Nephron (organoid): ENCODE measurements at regions not wholly inside any gene's neighbourhood (a gene's known extent, or its start where the extent isn't known, plus 50 kb on each side); places are given as distances from the start of the nearest gene placed in this dataset.

Experiments used
- H3K27ac Mint-ChIP-seq, 3 experiments: 2 replicates each; pipeline ENCODE4 v1.8.0; 2020; ENCODE audit warnings: mixed read lengths in 3 of 3, mild to moderate bottlenecking in 2 of 3, moderate library complexity in 1 of 3
- H3K27me3 Mint-ChIP-seq: 2 replicates; pipeline ENCODE4 v1.8.0; 2021; ENCODE audit warnings: low read depth, mild to moderate bottlenecking, moderate library complexity, mixed read lengths
- H3K36me3 Mint-ChIP-seq: 2 replicates; pipeline ENCODE4 v1.8.0; 2020; ENCODE audit warnings: low read depth, mixed read lengths
- H3K4me1 Mint-ChIP-seq: 2 replicates; pipeline ENCODE4 v1.8.0; 2020; ENCODE audit warnings: mixed read lengths
- H3K4me3 Mint-ChIP-seq, 3 experiments: 2 replicates each; pipeline ENCODE4 v1.8.0; 2020; ENCODE audit warnings: mild to moderate bottlenecking in 3 of 3, mixed read lengths in 3 of 3, moderate library complexity in 2 of 3
- H3K9me3 Mint-ChIP-seq: 2 replicates; pipeline ENCODE4 v1.8.0; 2020; ENCODE audit warnings: mixed read lengths
- TF ChIP-seq, protein P1 (sequence below), 3 experiments: fragments of 200-600 bp; sonication (generic); IDR thresholded peaks; one replicate each; pipeline ENCODE4 v1.5.0; 2021; ENCODE audit warnings: antibody characterized with exemption in 3 of 3; ENCODE audit not compliant: unreplicated experiment in 3 of 3

DNA sequence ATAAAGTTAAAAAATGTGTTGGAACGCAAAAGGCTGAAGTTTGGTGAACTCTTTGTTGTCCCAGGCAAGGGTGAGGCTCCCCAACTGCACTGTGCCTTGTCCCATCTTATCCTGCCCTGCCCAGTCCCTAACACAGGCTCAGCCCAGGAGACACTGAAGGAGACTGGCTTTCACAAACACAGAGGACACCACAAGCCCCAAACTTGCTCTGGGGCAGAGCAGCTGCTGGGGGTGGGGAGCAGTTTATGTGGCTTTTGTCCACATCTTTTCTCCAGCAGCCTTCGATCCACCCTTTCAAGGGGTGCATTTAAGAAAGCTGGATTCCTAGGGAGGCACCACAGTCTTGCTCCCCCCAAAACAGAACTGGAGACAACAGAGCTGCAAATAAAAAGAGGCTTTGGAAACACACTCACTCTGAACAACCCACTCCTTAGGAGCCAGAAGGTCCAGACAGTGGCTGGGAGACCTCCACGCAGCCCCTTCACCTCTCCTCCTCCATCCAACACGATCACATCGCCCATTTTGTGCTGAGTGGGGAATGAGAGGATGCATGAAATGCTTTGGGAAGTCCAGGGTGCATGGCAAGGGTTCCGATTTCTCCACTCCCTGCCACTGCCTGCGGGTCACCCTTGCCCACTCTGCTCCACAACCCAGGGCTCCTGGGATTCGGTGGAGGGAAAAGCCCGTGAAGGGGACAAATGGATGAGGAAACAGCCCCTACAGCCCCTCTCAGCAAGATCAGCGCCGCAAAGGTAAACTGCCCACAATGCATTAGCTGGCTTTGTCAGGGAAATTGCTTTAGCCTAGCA lies 260.5 kb upstream of the TLE3 start:
- no peaks in the 10 kb centered on the region for H3K9me3 Mint-ChIP-seq
- H3K36me3 Mint-ChIP-seq, result no peaks in the 10 kb centered on the region
- H3K27me3 Mint-ChIP-seq, result peaks cover 61% of the 10 kb centered on the region
- TF ChIP-seq, protein P1, sequence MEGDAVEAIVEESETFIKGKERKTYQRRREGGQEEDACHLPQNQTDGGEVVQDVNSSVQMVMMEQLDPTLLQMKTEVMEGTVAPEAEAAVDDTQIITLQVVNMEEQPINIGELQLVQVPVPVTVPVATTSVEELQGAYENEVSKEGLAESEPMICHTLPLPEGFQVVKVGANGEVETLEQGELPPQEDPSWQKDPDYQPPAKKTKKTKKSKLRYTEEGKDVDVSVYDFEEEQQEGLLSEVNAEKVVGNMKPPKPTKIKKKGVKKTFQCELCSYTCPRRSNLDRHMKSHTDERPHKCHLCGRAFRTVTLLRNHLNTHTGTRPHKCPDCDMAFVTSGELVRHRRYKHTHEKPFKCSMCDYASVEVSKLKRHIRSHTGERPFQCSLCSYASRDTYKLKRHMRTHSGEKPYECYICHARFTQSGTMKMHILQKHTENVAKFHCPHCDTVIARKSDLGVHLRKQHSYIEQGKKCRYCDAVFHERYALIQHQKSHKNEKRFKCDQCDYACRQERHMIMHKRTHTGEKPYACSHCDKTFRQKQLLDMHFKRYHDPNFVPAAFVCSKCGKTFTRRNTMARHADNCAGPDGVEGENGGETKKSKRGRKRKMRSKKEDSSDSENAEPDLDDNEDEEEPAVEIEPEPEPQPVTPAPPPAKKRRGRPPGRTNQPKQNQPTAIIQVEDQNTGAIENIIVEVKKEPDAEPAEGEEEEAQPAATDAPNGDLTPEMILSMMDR (IDR thresholded peaks at IDR 0.05; ENCODE audit: unreplicated experiment in 3 of 3), result no peak
- no peak overlapping the region for H3K27ac Mint-ChIP-seq
- H3K4me3 Mint-ChIP-seq, result no peak overlapping the region
- peaks cover 34% of the 10 kb centered on the region for H3K4me1 Mint-ChIP-seq

DNA sequence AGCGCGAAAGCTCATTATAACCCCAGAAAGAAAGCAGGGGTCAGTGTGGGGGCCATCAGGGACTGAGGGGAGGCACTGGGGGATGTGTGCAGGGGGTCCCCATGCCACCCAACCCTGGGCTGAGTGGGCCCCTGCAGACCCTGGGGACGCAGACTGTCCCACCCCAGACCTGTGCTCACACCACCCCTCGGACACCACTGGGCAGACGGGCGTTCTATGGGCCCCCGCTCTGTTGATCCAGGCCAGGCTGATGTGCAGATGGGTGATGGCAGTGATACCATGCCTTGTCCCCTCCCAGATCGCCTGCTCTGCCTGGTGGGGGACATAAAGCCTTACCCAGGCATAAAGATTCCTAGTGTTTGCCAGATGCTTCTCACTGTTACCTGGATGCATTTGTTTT lies 259.7 kb upstream of the TLE3 start:
- TF ChIP-seq, protein P1 (IDR thresholded peaks at IDR 0.05; ENCODE audit: unreplicated experiment in 3 of 3), result no peak
- H3K9me3 Mint-ChIP-seq, result no peaks in the 10 kb centered on the region
- H3K36me3 Mint-ChIP-seq, result no peaks in the 10 kb centered on the region

DNA sequence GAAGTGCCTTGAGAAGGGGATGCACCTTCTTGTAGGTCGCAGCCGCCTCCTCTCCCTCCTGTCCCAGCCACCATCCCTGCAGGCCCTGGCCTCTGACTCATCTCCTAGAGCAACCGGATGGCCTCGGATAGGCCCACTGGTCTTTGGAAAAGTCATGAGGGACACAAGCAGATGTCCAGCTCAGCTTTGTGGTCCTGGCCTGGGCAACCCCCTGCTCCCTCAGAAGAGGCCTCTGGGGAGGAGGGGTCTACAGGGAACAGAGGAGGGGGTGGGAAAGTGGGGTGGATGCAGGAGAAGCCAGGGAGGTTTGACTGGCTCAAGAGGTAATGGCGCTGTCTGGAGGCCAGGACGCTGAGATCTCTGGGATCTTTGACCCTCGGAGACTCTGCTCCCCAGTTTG lies 259.2 kb upstream of the TLE3 start:
- peaks cover 34% of the 10 kb centered on the region for H3K4me1 Mint-ChIP-seq
- H3K9me3 Mint-ChIP-seq, result no peaks in the 10 kb centered on the region
- H3K4me3 Mint-ChIP-seq, result no peak overlapping the region
- H3K27me3 Mint-ChIP-seq, result peaks cover 74% of the 10 kb centered on the region
- no peak overlapping the region for H3K27ac Mint-ChIP-seq
- TF ChIP-seq, protein P1 (IDR thresholded peaks at IDR 0.05; ENCODE audit: unreplicated experiment in 3 of 3), result no peak
- no peaks in the 10 kb centered on the region for H3K36me3 Mint-ChIP-seq

More for the DNA sequence above, 259.7 kb upstream of the TLE3 start:
- Mint-ChIP-seq H3K4me1 (peaks cover 34% of the 10 kb centered on the region), H3K27ac (no peak overlapping the region), H3K4me3 (no peak overlapping the region), H3K27me3 (peaks cover 69% of the 10 kb centered on the region)

DNA sequence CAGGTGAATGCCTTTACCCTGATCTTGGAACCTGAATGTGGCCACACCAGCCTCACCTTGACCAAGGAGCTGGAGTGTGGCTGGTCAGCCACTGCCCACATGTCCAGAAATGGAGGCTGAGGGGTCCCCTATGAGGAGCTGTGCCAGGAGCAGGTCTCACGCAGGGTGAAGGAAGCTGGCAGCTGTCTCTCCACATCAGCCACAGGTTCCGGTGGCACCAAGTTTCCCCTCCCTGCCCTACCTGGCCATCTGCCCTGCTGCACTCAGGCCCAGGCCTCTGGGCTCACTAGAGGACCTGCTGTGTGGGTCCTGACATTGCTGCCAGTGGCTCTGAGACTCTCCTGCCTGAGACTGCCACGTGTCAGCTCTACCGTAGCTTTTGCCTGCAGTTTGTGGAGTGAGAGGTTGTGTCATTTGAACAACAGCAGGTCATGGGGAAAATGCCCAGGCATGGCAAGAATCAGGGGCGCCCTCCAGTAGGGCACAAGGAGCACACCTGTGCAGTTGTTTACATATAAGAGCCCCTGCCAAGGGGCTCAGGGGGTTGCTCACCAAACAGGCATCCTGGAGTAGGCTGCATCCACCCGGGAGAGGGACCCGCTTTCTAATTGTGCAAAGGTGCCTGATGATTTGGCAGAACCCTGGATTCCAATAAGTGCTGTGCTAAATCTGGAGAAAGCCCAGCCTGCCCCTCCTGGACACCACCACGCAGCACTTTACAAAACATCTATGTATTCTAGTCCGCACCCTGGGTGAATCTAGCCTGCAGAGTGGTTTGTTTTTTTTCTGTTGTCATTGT lies 258.5 kb upstream of the TLE3 start:
- TF ChIP-seq, protein P1 (IDR thresholded peaks at IDR 0.05; ENCODE audit: unreplicated experiment in 3 of 3), result no peak
- H3K9me3 Mint-ChIP-seq, result no peaks in the 10 kb centered on the region
- peaks cover 76% of the 10 kb centered on the region for H3K27me3 Mint-ChIP-seq
- no peak overlapping the region for H3K27ac Mint-ChIP-seq
- H3K4me3 Mint-ChIP-seq, result no peak overlapping the region
- H3K4me1 Mint-ChIP-seq, result peaks cover 34% of the 10 kb centered on the region
- H3K36me3 Mint-ChIP-seq, result no peaks in the 10 kb centered on the region

DNA sequence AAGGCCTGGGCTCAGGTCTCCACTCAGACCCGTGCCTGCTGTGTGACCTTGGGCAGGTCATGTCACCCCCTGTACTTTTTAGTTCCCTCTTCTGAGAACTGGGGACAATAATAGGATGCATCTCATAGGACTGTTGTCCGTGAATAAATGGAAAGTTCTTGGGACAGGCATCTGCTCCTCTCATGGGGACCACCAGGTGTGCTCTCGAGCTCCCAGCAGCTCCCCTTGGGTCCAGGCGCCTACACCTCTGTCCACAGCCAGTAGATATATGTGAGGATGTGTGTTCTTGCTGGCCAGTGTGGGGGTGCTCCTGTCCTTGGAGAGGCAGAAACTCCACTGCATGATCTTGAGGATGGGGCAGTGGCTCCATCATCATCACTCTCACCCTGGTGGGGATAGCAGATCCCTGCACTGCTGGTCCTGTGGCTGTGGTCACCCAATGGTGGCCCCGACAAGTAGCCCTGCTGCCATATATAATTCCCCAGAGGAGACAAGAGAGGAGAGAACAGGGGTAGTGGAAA lies 257.6 kb upstream of the TLE3 start:
- Mint-ChIP-seq H3K4me1 (peaks cover 26% of the 10 kb centered on the region), H3K36me3 (no peaks in the 10 kb centered on the region), H3K9me3 (no peaks in the 10 kb centered on the region)

More for the DNA sequence above, 257.6 kb upstream of the TLE3 start:
- H3K4me3 Mint-ChIP-seq, result no peak overlapping the region
- peaks cover 73% of the 10 kb centered on the region for H3K27me3 Mint-ChIP-seq
- H3K27ac Mint-ChIP-seq, result no peak overlapping the region
- TF ChIP-seq, protein P1 (IDR thresholded peaks at IDR 0.05; ENCODE audit: unreplicated experiment in 3 of 3), result no peak
